ENCODE measurements at regions not wholly inside any gene's neighbourhood (a gene's known extent, or its start where the extent isn't known, plus 50 kb on each side); places are given as distances from the start of the nearest gene placed in this dataset.

GRCh38 chr3:134711284-134711683, 60.5 kb upstream of the KY start:
- TF ChIP-seq CTCF (IDR thresholded peaks at IDR 0.05) (no peak), POLR2A (IDR thresholded peaks at IDR 0.05) (no peak), EP300 (IDR thresholded peaks at IDR 0.05) (no peak)

All from sigmoid colon (tissue), 4 donors.